Liver (tissue), 3 donors: ENCODE measurements at regions not wholly inside any gene's neighbourhood (a gene's known extent, or its start where the extent isn't known, plus 50 kb on each side); places are given as distances from the start of the nearest gene placed in this dataset.

Source experiments
- CTCF ChIP-seq: fragments of 150-350 bp; IDR thresholded peaks from 2 replicates; pipeline ENCODE4 v1.5.1; 2017; ENCODE audit warnings: improper control_type of control experiment, low read depth, low read length; ENCODE audit not compliant: missing input control
- EGR1 ChIP-seq, 2 donors: IDR thresholded peaks; 2 replicates each; pipeline ENCODE4 v1.6.1; 2016 to 2018; ENCODE audit warnings: antibody characterized with exemption in 2 of 2, low read depth in 2 of 2
- HNF4G ChIP-seq: IDR thresholded peaks from 2 replicates; pipeline ENCODE4 v1.6.1; 2016; ENCODE audit warnings: antibody characterized with exemption
- JUND ChIP-seq, 2 donors: IDR thresholded peaks; 2 replicates each; pipeline ENCODE4 v1.6.1; 2016; ENCODE audit warnings: antibody characterized with exemption in 2 of 2
- MAX ChIP-seq: IDR thresholded peaks from 2 replicates; pipeline ENCODE4 v1.6.1; 2016; ENCODE audit warnings: antibody characterized with exemption
- RAD21 ChIP-seq, 2 donors: IDR thresholded peaks; 2 replicates each; pipeline ENCODE4 v1.6.1; 2016; ENCODE audit warnings: antibody characterized with exemption in 2 of 2, mild to moderate bottlenecking in 2 of 2
- SP1 ChIP-seq: IDR thresholded peaks from 2 replicates; pipeline ENCODE4 v1.6.1; 2018; ENCODE audit warnings: antibody characterized with exemption, mild to moderate bottlenecking
- TAF1 ChIP-seq: conservative IDR thresholded peaks from 2 replicates; pipeline ENCODE4 v1.6.1; 2016; ENCODE audit warnings: antibody characterized with exemption, mild to moderate bottlenecking
- YY1 ChIP-seq: IDR thresholded peaks from 2 replicates; pipeline ENCODE4 v1.6.1; 2016; ENCODE audit warnings: antibody characterized with exemption, mild to moderate bottlenecking
- TF ChIP-seq, protein P1 (sequence below): IDR thresholded peaks from 2 replicates; pipeline ENCODE4 v1.6.1; 2016; ENCODE audit warnings: antibody characterized with exemption
- donor health status: healthy.
- donor health status: healthy.

DNA sequence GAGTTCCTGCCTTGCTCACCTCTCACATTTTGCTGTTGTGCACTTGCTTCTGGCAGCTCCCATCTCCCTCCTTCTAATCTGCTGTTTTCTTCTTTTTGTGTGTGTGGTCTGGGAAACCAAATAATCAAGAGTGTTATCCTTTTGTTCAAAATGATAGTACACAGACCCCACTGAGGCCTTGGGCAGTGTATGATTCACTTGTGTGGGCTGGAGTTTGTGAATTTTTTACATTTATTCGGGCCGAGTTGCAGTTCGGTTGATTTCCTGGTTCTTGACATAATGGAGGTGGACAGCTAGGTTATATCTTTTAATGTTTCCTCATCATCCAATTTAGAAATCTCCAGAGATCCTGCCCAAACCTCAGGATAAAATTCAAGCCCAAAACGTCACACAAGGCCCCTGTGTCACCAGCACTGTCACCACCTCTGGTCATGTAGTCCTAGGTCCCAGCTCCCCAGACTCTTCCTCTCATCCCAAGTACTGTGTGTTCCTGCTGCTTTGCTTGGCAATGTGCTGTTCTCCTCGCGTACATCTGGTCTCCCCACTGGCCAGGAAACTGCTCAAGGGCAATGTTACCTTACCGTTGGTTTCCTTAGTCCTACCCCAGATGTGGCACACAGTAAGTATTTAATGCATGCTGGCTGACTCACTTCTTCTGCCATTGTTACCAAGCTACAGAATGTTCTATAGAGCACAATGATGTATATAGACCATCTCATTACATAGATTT, 55.7 kb upstream of the PHACTR2 start:
- TF ChIP-seq CTCF (no peak), TAF1 (no peak), SP1 (no peak), HNF4G (no peak), RAD21 (IDR thresholded peaks at IDR 0.05) (no peak), JUND (IDR thresholded peaks at IDR 0.05) (no peak), YY1 (no peak), EGR1 (IDR thresholded peaks at IDR 0.05; ENCODE audit: low read depth in 2 of 2) (no peak), MAX (no peak)
- TF ChIP-seq, protein P1, sequence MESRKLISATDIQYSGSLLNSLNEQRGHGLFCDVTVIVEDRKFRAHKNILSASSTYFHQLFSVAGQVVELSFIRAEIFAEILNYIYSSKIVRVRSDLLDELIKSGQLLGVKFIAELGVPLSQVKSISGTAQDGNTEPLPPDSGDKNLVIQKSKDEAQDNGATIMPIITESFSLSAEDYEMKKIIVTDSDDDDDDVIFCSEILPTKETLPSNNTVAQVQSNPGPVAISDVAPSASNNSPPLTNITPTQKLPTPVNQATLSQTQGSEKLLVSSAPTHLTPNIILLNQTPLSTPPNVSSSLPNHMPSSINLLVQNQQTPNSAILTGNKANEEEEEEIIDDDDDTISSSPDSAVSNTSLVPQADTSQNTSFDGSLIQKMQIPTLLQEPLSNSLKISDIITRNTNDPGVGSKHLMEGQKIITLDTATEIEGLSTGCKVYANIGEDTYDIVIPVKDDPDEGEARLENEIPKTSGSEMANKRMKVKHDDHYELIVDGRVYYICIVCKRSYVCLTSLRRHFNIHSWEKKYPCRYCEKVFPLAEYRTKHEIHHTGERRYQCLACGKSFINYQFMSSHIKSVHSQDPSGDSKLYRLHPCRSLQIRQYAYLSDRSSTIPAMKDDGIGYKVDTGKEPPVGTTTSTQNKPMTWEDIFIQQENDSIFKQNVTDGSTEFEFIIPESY: no peak
